ENCODE measurements at regions not wholly inside any gene's neighbourhood (a gene's known extent, or its start where the extent isn't known, plus 50 kb on each side); places are given as distances from the start of the nearest gene placed in this dataset.

GRCh38 chr3:94179059-94179458 is 116.2 kb downstream of the NSUN3 start:
- no peak for DNase-seq

- no peak for DNase-seq
These were observed 120.7 kb downstream of the NSUN3 start for GRCh38 chr3:94183551-94183950.

- DNase-seq: no peak
These were observed 121.9 kb downstream of the NSUN3 start for GRCh38 chr3:94184781-94185180.

GRCh38 chr3:94185753-94186152 is 122.9 kb downstream of the NSUN3 start:
- no peak for DNase-seq

- no peak for DNase-seq
These were observed 124.8 kb downstream of the NSUN3 start for GRCh38 chr3:94187697-94188096.

GRCh38 chr3:94195381-94195780 is 132.5 kb downstream of the NSUN3 start:
- no peak for DNase-seq

- DNase-seq: no peak
These were observed 143.4 kb downstream of the NSUN3 start for GRCh38 chr3:94206291-94206690.

- no peak for DNase-seq
These were observed 147.4 kb downstream of the NSUN3 start for GRCh38 chr3:94210256-94210655.

- DNase-seq: no peak
These were observed 154.5 kb downstream of the NSUN3 start for GRCh38 chr3:94217406-94217805.

- no peak for DNase-seq
These were observed 157.6 kb downstream of the NSUN3 start for GRCh38 chr3:94220426-94220825.

GRCh38 chr3:94221829-94222228 is 159.0 kb downstream of the NSUN3 start:
- no peak for DNase-seq

- peak; percentile 19 for DNase-seq
These were observed 162.4 kb downstream of the NSUN3 start for GRCh38 chr3:94225148-94225865.

GRCh38 chr3:94226078-94226477 is 163.2 kb downstream of the NSUN3 start:
- no peak for DNase-seq

- DNase-seq: no peak
These were observed 170.1 kb downstream of the NSUN3 start for GRCh38 chr3:94232921-94233320.

GRCh38 chr3:94234177-94234788 is 171.4 kb downstream of the NSUN3 start:
- peak; percentile 43 for DNase-seq

GRCh38 chr3:94241986-94242385 is 179.1 kb downstream of the NSUN3 start:
- no peak for DNase-seq

- no peak for DNase-seq
These were observed 183.3 kb downstream of the NSUN3 start for GRCh38 chr3:94246171-94246570.

- no peak for DNase-seq
These were observed 185.2 kb downstream of the NSUN3 start for GRCh38 chr3:94248042-94248441.

- peak; percentile 59 for DNase-seq
These were observed 186.7 kb downstream of the NSUN3 start for GRCh38 chr3:94249491-94250079.

GRCh38 chr3:94251566-94251965 is 188.7 kb downstream of the NSUN3 start:
- no peak for DNase-seq

GRCh38 chr3:94252316-94252715 is 189.5 kb downstream of the NSUN3 start:
- no peak for DNase-seq

- DNase-seq: no peak
These were observed 194.3 kb downstream of the NSUN3 start for GRCh38 chr3:94256888-94257813.

GRCh38 chr3:94258851-94259250 is 196.0 kb downstream of the NSUN3 start:
- DNase-seq: no peak
